HG03558 (cell line): ENCODE measurements at regions not wholly inside any gene's neighbourhood (a gene's known extent, or its start where the extent isn't known, plus 50 kb on each side); places are given as distances from the start of the nearest gene placed in this dataset.
"Not testable (repeated sequence)": the region's sequence is repeated elsewhere in the genome, so short reads cannot be mapped to it uniquely, and the experiment has no call there.

ENCODE experiments used
- ATAC-seq: cut with Tn5 transposase; IDR thresholded peaks from one replicate; pipeline ENCODE4 v1.9.1; 2021; ENCODE audit warnings: moderate number of reproducible peaks; ENCODE audit not compliant: unreplicated experiment; ENCODE audit errors: extremely low read depth

GRCh38 chr1:8152731-8153702, 126.9 kb upstream of the ERRFI1 start:
- no peak for ATAC-seq

DNA sequence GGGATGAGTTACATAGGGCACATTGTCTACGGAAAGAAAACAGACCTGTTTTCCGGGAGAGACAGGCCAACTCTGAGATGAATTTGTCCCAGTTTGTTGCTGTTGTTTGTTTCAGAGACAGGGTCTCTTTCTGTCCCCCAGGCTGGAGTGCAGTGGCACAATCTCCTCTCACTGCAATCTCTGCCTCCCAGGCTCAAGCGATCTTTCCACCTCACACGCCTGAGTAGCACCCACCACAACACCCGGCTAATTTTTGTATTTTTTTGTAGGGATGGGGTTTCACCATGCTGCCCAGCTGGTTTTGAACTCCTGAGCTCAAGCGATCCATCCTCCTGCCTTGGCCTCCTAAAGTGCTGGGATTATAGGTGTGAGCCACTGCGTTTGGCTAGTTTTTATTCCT, 125.5 kb upstream of the ERRFI1 start:
- ATAC-seq, result no peak

- not testable (repeated sequence) for ATAC-seq
Measured at GRCh38 chr1:8149756-8150155, 123.6 kb upstream of the ERRFI1 start.

- ATAC-seq, result no peak
Measured at GRCh38 chr1:8147956-8148355, 121.8 kb upstream of the ERRFI1 start.

GRCh38 chr1:8146257-8146855, 120.2 kb upstream of the ERRFI1 start:
- no peak for ATAC-seq

- ATAC-seq, result no peak
Measured at GRCh38 chr1:8145545-8146202, 119.6 kb upstream of the ERRFI1 start.

DNA sequence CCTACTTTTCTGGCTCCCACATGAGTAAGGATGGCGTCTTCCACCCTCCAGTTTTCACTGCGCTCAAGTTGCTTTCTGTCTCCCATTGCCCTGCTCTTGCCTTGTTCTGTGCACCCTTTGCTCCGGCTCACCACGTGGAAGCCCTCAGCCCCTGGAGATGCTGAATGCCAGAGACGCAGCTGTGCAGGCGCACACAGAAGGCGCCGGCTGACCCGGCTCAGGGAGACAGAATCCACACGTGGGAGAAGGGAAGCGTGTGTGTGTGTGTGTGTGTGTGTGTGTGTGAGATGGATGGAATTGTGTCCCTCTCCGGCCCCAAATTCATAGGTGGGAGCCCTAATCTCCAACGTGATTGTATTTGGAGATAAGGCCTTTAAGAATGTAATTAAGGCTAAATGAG, 118.2 kb upstream of the ERRFI1 start:
- ATAC-seq, result no peak

GRCh38 chr1:8142955-8143629, 117.0 kb upstream of the ERRFI1 start:
- no peak for ATAC-seq

- no peak for ATAC-seq
Measured at GRCh38 chr1:8139941-8140340, 113.8 kb upstream of the ERRFI1 start.

DNA sequence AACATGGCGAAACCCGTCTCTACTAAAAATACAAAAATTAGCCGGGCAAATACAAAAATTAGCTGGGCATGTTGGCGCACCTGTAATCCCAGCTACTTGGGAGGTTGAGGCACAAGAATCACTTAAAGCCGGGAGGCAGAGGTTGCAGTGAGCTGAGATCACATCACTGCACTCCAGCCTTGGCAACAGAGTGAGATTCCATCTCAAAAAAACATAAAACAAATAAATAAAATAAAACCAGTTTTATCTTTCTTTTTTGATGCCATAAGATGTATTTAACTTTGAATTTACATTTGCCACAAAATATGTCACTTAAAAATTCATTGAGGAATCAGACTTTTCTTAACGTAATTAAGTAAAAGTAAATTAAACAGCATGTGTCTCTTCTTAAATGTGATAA, 113.3 kb upstream of the ERRFI1 start:
- ATAC-seq, result no peak

DNA sequence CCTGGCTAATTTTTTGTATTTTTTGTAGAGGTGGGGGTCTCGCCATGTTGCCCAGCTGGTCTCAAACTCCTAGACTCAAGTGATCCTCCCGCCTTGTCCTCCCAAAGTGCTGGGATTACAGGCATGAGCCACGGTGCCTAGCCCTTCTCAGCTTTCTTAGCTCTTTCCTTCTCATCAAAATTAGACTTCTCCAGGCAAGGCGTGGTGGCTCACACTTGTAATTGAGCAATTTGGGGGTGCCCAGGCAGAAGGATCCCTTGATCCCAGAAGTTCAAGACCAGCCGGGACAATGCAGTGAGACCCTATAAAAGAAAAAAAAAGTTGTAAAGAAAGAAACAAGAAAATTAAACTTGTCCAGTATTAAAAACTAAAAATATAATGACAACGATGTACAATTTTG, 112.6 kb upstream of the ERRFI1 start:
- no peak for ATAC-seq

- ATAC-seq, result no peak
Measured at GRCh38 chr1:8137481-8138244, 111.6 kb upstream of the ERRFI1 start.

DNA sequence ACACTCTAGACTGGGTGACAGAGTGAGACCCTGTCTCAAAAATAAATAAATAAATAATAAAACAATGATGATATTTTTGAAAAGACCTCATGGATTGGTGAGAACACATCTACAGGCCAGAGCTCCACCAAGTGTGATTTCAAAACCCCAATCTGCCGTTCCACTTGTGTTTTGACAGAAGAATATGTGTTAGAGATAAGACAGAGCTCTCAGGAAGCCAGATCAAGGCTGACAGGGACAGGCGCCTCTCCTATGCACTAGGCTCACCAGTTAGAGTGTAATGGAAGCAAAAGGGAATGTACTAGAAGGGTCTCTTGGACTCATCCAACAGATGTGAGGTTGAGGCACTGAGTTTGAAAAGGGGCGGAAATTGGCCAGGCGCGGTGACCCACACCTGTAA, 110.7 kb upstream of the ERRFI1 start:
- no peak for ATAC-seq

- no peak for ATAC-seq
Measured at GRCh38 chr1:8135250-8135649, 109.1 kb upstream of the ERRFI1 start.

DNA sequence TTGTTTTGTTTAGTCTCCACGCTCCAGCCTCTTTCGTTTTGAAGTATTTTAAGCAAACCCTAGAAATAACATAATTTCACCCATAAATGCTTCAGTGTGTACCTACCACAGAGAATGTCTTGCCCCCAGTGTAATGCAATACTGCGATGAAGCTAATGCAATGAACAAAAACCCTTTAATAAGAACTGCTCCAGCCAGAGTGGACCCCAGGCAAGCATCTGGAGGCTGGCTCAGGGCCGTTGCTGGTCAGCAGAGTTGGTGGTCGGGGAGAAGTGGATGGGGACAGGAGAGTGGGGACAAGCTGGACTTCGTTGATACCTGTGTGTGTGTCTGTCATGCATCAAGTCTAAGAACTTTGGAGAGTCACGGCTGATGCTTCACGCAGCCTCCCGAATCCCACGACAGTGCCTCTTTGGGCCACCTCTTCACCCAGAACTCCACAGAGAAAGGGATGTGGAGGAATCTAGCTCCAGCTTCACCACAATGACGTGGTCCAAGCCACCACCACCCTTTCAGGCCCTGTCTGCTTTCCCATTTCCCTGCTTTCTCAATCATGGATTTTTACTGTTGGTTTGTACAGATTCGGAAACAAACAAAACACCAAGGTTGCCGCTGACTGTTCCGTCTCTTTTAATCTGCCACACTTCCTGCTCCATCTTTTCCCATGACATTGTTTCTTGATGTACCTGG, 108.6 kb upstream of the ERRFI1 start:
- ATAC-seq, result no peak

DNA sequence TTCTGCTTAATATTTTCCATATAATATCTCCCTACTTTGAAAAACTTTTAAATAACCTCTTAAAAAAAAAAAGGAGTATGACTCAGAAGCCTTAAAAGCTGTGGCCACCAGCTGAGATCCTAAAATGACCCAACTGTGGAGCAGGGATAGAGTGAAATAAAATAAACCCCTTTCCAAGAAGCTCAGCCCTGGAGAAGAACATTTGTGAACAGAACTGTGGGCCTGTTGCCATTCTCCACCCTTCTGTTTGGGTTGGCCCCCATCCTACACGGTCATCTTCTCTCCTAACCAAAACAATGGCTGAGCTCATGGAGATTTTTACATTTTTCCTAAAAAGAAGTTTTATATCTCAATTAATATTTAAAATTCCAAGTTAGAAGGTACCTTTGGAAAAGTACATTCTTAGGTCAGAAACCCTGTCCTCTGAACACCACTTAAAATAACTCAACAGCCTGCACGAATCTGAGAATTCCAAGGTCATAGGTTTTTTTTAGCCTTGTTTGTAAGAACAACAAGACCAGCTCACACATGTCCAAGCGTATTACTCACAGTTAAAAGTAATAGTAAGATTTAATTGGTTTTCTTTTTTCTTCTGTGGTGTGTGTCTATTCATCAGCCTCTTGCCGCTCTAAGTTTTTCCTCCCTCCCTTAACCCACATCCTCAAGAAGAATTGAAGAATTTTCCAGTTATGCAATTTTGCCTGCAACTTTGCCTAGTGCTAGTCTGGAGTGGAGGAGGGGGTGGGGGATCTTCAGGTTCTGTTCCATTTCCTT, 107.7 kb upstream of the ERRFI1 start:
- no peak for ATAC-seq

DNA sequence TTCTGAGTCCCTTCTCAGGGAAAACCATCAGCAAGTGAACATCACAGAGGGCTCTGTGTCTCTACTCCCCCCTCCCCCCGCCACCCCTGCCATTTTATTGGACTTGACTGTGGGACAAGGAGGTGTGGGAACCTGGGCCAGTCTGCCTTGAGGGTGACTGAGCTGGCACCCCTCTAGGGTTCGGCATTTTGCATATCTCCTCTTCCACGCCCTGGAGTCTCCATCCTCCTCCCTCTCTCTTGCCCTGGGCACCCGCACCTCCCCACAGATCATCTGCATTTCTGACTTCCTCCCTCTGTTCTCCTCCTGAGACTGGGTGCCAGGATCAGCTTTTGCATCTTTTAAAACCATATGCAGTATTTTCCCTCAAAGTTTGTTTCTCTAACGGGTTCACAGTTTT, 107.1 kb upstream of the ERRFI1 start:
- no peak for ATAC-seq

- ATAC-seq, result no peak
Measured at GRCh38 chr1:8127171-8127641, 101.1 kb upstream of the ERRFI1 start.
